ENCODE measurements at regions not wholly inside any gene's neighbourhood (a gene's known extent, or its start where the extent isn't known, plus 50 kb on each side); places are given as distances from the start of the nearest gene placed in this dataset.
A peak's percentile ranks its signal among the peaks of the same experiment; 100 is the strongest.

- TF ChIP-seq CTCF (IDR thresholded peaks at IDR 0.05; ENCODE audit: control extremely low read depth, extremely low read depth, low read depth, missing control alignments), result peak; percentile 74
- DNase-seq (ENCODE audit: extremely low spot score), result peak; percentile 59
- ChIA-PET POLR2A (no interaction called here), CTCF (interaction anchor here (0.7 to 2.4 kb wide), 10 partner anchors 8 to 654 kb away, joined by 3 to 16 read pairs (median 4); partner anchors contain the start of gene EFNB1)
These were observed 116.3 kb upstream of the NALF2 start for GRCh38 chrX:69387567-69388487.

GRCh38 chrX:69386681-69387080 is 117.4 kb upstream of the NALF2 start:
- ChIA-PET POLR2A (no interaction called here), CTCF (interaction anchor here (0.9 to 2.4 kb wide), 8 partner anchors 9 to 653 kb away, joined by 3 to 16 read pairs (median 6); partner anchors contain the start of gene EFNB1)
- DNase-seq (ENCODE audit: extremely low spot score), result no peak
- TF ChIP-seq CTCF (IDR thresholded peaks at IDR 0.05; ENCODE audit: control extremely low read depth, extremely low read depth, low read depth, missing control alignments), result no peak

GRCh38 chrX:69379412-69379811 is 124.7 kb upstream of the NALF2 start:
- no peak for DNase-seq (ENCODE audit: extremely low spot score)
- POLR2A ChIA-PET, result no interaction called here
- no peak for TF ChIP-seq CTCF (IDR thresholded peaks at IDR 0.05; ENCODE audit: control extremely low read depth, extremely low read depth, low read depth, missing control alignments)
- CTCF ChIA-PET, result interaction anchor here (2.4 kb wide), 1 partner anchor 7 kb away, joined by 8 read pairs; no protein-coding TSS in a partner anchor

- DNase-seq (ENCODE audit: extremely low spot score), result no peak
- POLR2A ChIA-PET, result no interaction called here
- CTCF ChIA-PET, result no interaction called here
- no peak for TF ChIP-seq CTCF (IDR thresholded peaks at IDR 0.05; ENCODE audit: control extremely low read depth, extremely low read depth, low read depth, missing control alignments)
These were observed 129.6 kb upstream of the NALF2 start for GRCh38 chrX:69374569-69374968.

GRCh38 chrX:69372435-69372834 is 131.7 kb upstream of the NALF2 start:
- no peak for DNase-seq (ENCODE audit: extremely low spot score)
- ChIA-PET POLR2A (no interaction called here), CTCF (no interaction called here)
- TF ChIP-seq CTCF (IDR thresholded peaks at IDR 0.05; ENCODE audit: control extremely low read depth, extremely low read depth, low read depth, missing control alignments), result no peak

- ChIA-PET POLR2A (no interaction called here), CTCF (interaction anchor here (0.8 kb wide), 1 partner anchor 16 kb away, joined by 3 read pairs; no protein-coding TSS in a partner anchor)
- TF ChIP-seq CTCF (IDR thresholded peaks at IDR 0.05; ENCODE audit: control extremely low read depth, extremely low read depth, low read depth, missing control alignments), result no peak
- DNase-seq (ENCODE audit: extremely low spot score), result no peak
These were observed 133.0 kb upstream of the NALF2 start for GRCh38 chrX:69371159-69371558.
